PFSK-1 (cell line): ENCODE measurements at regions not wholly inside any gene's neighbourhood (a gene's known extent, or its start where the extent isn't known, plus 50 kb on each side); places are given as distances from the start of the nearest gene placed in this dataset.

ENCODE experiments used
- FOXP2 ChIP-seq: optimal IDR thresholded peaks from 2 replicates; pipeline ENCODE3; 2011; ENCODE audit warnings: borderline replicate concordance, control low read depth, inconsistent platforms; ENCODE audit not compliant: insufficient read depth; ENCODE audit errors: extremely low read length, extremely low read depth
- POLR2AphosphoS5 ChIP-seq: IDR thresholded peaks from 2 replicates; pipeline ENCODE4 v1.6.1; 2012; ENCODE audit warnings: low read depth, mild to moderate bottlenecking, control low read depth, low read length, moderate library complexity
- REST ChIP-seq, 2 experiments: IDR thresholded peaks; 2 replicates each; pipeline versions ENCODE4 v1.6.1 to v1.8.0; 2011 to 2012; ENCODE audit warnings: low read depth in 2 of 2, low read length in 2 of 2, control low read depth in 1 of 2, inconsistent platforms in 1 of 2, mild to moderate bottlenecking in 1 of 2, moderate library complexity in 1 of 2; ENCODE audit not compliant: insufficient read depth in 1 of 2
- SIN3A ChIP-seq: IDR thresholded peaks from 2 replicates; pipeline ENCODE4 v1.6.1; 2012; ENCODE audit warnings: mild to moderate bottlenecking, low read length, moderate library complexity, borderline replicate concordance; ENCODE audit not compliant: insufficient read depth
- TAF1 ChIP-seq: IDR thresholded peaks from 2 replicates; pipeline ENCODE4 v1.6.1; 2012; ENCODE audit warnings: low read length, control low read depth, borderline replicate concordance; ENCODE audit not compliant: insufficient read depth

- TF ChIP-seq POLR2AphosphoS5 (no peak), REST (IDR thresholded peaks at IDR 0.05; ENCODE audit: insufficient read depth in 1 of 2, low read depth in 2 of 2, low read length in 2 of 2) (no peak), SIN3A (no peak), TAF1 (no peak), FOXP2 (no peak)
Observed at GRCh38 chr5:25414742-25415141, 770.0 kb upstream of the CDH10 start.
